ENCODE measurements at regions not wholly inside any gene's neighbourhood (a gene's known extent, or its start where the extent isn't known, plus 50 kb on each side); places are given as distances from the start of the nearest gene placed in this dataset.

GRCh38 chr12:25651931-25652330 lies 98.8 kb upstream of the LMNTD1 start:
- Mint-ChIP-seq H3K27me3 (peaks cover 0 to 4% of the 10 kb centered on the region in 2 donors), H3K27ac (no peak overlapping the region), H3K36me3 (no peaks in the 10 kb centered on the region), H3K4me1 (peaks cover 0 to 17% (median 5%) of the 10 kb centered on the region in 3 donors), H3K9me3 (no peaks in the 10 kb centered on the region), H3K4me3 (no peak overlapping the region)
- Histone ChIP-seq H3K36me3 (ENCODE audit: control insufficient read depth in 2 of 2, extremely low read depth in 1 of 2, insufficient read depth in 1 of 2, low read length in 1 of 2) (no peaks in the 10 kb centered on the region), H3K9me3 (no peaks in the 10 kb centered on the region), H3K4me1 (ENCODE audit: control insufficient read depth in 1 of 2, extremely low read depth in 1 of 2, insufficient read depth in 2 of 2, low read length in 2 of 2) (no peaks in the 10 kb centered on the region), H3K27ac (ENCODE audit: low read length) (no peak overlapping the region), H3K27me3 (replicated peaks in 1 of 2; ENCODE audit: control insufficient read depth in 2 of 2, extremely low read depth in 1 of 2, insufficient read depth in 2 of 2, low read length in 1 of 2) (peaks cover 0 to 3% of the 10 kb centered on the region in 2 experiments), H3K4me3 (ENCODE audit: control insufficient read depth in 1 of 2, extremely low read depth in 1 of 2, low read length in 1 of 2) (no peak overlapping the region)
- WGBS (ENCODE audit: insufficient coverage): no CpG with 5 or more reads among the region's 1 CpG
- ATAC-seq (replicated peaks in 1 of 4) (no peak), DNase-seq (no peak)
- ChIA-PET POLR2A (no interaction called here), CTCF (no interaction called here)

DNA sequence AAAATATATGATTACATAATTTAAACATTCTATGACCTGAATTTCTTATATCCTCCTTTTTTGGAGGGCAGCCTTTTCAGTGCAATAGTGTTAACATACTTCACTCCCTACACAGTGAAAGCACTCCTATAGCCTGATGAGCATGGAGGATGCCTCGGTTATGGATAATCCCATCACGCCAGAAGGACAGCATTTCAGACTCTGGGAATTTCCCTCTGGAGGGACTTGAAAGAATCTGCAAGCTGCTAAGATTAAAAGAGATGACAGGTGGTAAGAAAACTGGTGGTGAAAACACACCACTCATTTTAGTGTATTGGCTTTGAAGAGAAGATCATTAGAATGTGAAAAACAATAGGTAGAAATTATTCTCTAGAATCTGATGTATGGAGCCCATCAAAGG lies 99.3 kb upstream of the LMNTD1 start:
- POLR2A ChIA-PET: no interaction called here
- no peak overlapping the region for H3K4me3 Mint-ChIP-seq
- H3K36me3 ChIP-seq (ENCODE audit: control insufficient read depth in 2 of 2, extremely low read depth in 1 of 2, insufficient read depth in 1 of 2, low read length in 1 of 2): no peaks in the 10 kb centered on the region
- no peak overlapping the region for H3K4me3 ChIP-seq (ENCODE audit: control insufficient read depth in 1 of 2, extremely low read depth in 1 of 2, low read length in 1 of 2)
- H3K27ac Mint-ChIP-seq: no peak overlapping the region
- H3K4me1 ChIP-seq (ENCODE audit: control insufficient read depth in 1 of 2, extremely low read depth in 1 of 2, insufficient read depth in 2 of 2, low read length in 2 of 2): no peaks in the 10 kb centered on the region
- no peaks in the 10 kb centered on the region for H3K9me3 ChIP-seq
- H3K27me3 Mint-ChIP-seq: peaks cover 0 to 4% of the 10 kb centered on the region in 2 donors
- H3K27ac ChIP-seq (ENCODE audit: low read length): no peak overlapping the region
- WGBS (ENCODE audit: insufficient coverage): 83% methylated on average over 2 of the region's 2 CpGs
- DNase-seq (no peak), ATAC-seq (replicated peaks in 1 of 4) (no peak)
- peaks cover 0 to 3% of the 10 kb centered on the region in 2 experiments for H3K27me3 ChIP-seq (replicated peaks in 1 of 2; ENCODE audit: control insufficient read depth in 2 of 2, extremely low read depth in 1 of 2, insufficient read depth in 2 of 2, low read length in 1 of 2)
- H3K4me1 Mint-ChIP-seq: peaks cover 0 to 17% (median 5%) of the 10 kb centered on the region in 3 donors
- no peaks in the 10 kb centered on the region for H3K9me3 Mint-ChIP-seq
- H3K36me3 Mint-ChIP-seq: no peaks in the 10 kb centered on the region
- CTCF ChIA-PET: no interaction called here

GRCh38 chr12:25653487-25654175 lies 100.5 kb upstream of the LMNTD1 start:
- Mint-ChIP-seq H3K27ac (no peak overlapping the region), H3K4me1 (peaks cover 0 to 17% (median 5%) of the 10 kb centered on the region in 3 donors), H3K9me3 (no peaks in the 10 kb centered on the region), H3K27me3 (peaks cover 0 to 4% of the 10 kb centered on the region in 2 donors), H3K36me3 (no peaks in the 10 kb centered on the region), H3K4me3 (no peak overlapping the region)
- ChIA-PET POLR2A (no interaction called here), CTCF (no interaction called here)
- no peak for ATAC-seq (replicated peaks in 1 of 4)
- Histone ChIP-seq H3K27ac (ENCODE audit: low read length) (no peak overlapping the region), H3K27me3 (replicated peaks in 1 of 2; ENCODE audit: control insufficient read depth in 2 of 2, extremely low read depth in 1 of 2, insufficient read depth in 2 of 2, low read length in 1 of 2) (peaks cover 0 to 3% of the 10 kb centered on the region in 2 experiments), H3K4me3 (ENCODE audit: control insufficient read depth in 1 of 2, extremely low read depth in 1 of 2, low read length in 1 of 2) (no peak overlapping the region), H3K36me3 (ENCODE audit: control insufficient read depth in 2 of 2, extremely low read depth in 1 of 2, insufficient read depth in 1 of 2, low read length in 1 of 2) (no peaks in the 10 kb centered on the region), H3K9me3 (no peaks in the 10 kb centered on the region), H3K4me1 (ENCODE audit: control insufficient read depth in 1 of 2, extremely low read depth in 1 of 2, insufficient read depth in 2 of 2, low read length in 2 of 2) (no peaks in the 10 kb centered on the region)
- peak in 2 of 35 experiments; percentile 0 to 2 for DNase-seq
- WGBS (ENCODE audit: insufficient coverage): 35% methylated on average over 7 of the region's 8 CpGs

DNA sequence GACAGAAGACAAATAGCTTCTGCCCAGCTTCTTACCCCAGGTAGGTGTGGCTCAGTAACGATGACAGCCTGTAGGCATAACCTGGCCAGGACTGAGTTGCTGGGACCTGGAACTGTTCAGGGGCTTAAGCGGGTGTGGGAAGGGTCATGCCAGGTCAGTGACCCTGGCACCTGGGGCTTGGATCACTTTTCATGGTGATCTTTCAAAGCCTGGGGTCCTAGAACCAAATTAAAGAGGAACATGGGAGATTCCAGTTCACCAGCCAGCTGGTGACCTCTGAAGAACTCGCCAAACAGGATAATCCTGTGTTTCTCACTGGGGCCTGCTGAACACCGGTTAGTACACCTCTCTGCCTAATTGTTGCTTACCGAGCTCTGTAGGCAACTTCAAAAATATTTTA lies 102.6 kb upstream of the LMNTD1 start:
- Histone ChIP-seq H3K36me3 (ENCODE audit: control insufficient read depth in 2 of 2, extremely low read depth in 1 of 2, insufficient read depth in 1 of 2, low read length in 1 of 2) (no peaks in the 10 kb centered on the region), H3K4me1 (ENCODE audit: control insufficient read depth in 1 of 2, extremely low read depth in 1 of 2, insufficient read depth in 2 of 2, low read length in 2 of 2) (no peaks in the 10 kb centered on the region), H3K27ac (ENCODE audit: low read length) (no peak overlapping the region), H3K9me3 (no peaks in the 10 kb centered on the region), H3K27me3 (replicated peaks in 1 of 2; ENCODE audit: control insufficient read depth in 2 of 2, extremely low read depth in 1 of 2, insufficient read depth in 2 of 2, low read length in 1 of 2) (peaks cover 0 to 3% of the 10 kb centered on the region in 2 experiments), H3K4me3 (ENCODE audit: control insufficient read depth in 1 of 2, extremely low read depth in 1 of 2, low read length in 1 of 2) (no peak overlapping the region)
- ChIA-PET CTCF (no interaction called here), POLR2A (no interaction called here)
- ATAC-seq (replicated peaks in 1 of 4): no peak
- no peaks in the 10 kb centered on the region for H3K9me3 Mint-ChIP-seq
- H3K27me3 Mint-ChIP-seq: peaks cover 0 to 4% of the 10 kb centered on the region in 2 donors
- WGBS (ENCODE audit: insufficient coverage): 80% methylated on average over 4 of the region's 5 CpGs
- no peak overlapping the region for H3K27ac Mint-ChIP-seq
- H3K4me1 Mint-ChIP-seq: peaks cover 0 to 17% (median 5%) of the 10 kb centered on the region in 3 donors
- H3K4me3 Mint-ChIP-seq: no peak overlapping the region
- H3K36me3 Mint-ChIP-seq: no peaks in the 10 kb centered on the region
- DNase-seq: no peak

- H3K36me3 Mint-ChIP-seq: no peaks in the 10 kb centered on the region
- no peaks in the 10 kb centered on the region for H3K27me3 Mint-ChIP-seq
- H3K4me1 ChIP-seq (ENCODE audit: control insufficient read depth in 1 of 2, extremely low read depth in 1 of 2, insufficient read depth in 2 of 2, low read length in 2 of 2): no peaks in the 10 kb centered on the region
- no peak overlapping the region for H3K4me3 ChIP-seq (ENCODE audit: control insufficient read depth in 1 of 2, extremely low read depth in 1 of 2, low read length in 1 of 2)
- no peaks in the 10 kb centered on the region for H3K9me3 ChIP-seq
- DNase-seq: no peak
- no peak overlapping the region for H3K27ac Mint-ChIP-seq
- no peak for ATAC-seq (replicated peaks in 1 of 4)
- CTCF ChIA-PET: no interaction called here
- no peaks in the 10 kb centered on the region for H3K4me1 Mint-ChIP-seq
- H3K27ac ChIP-seq (ENCODE audit: low read length): no peak overlapping the region
- no CpG with 5 or more reads among the region's 2 CpGs for WGBS (ENCODE audit: insufficient coverage)
- no peak overlapping the region for H3K4me3 Mint-ChIP-seq
- H3K27me3 ChIP-seq (replicated peaks in 1 of 2; ENCODE audit: control insufficient read depth in 2 of 2, extremely low read depth in 1 of 2, insufficient read depth in 2 of 2, low read length in 1 of 2): no peaks in the 10 kb centered on the region
- H3K9me3 Mint-ChIP-seq: peaks cover 0 to 2% (median 0%) of the 10 kb centered on the region in 3 donors
- H3K36me3 ChIP-seq (ENCODE audit: control insufficient read depth in 2 of 2, extremely low read depth in 1 of 2, insufficient read depth in 1 of 2, low read length in 1 of 2): no peaks in the 10 kb centered on the region
- POLR2A ChIA-PET: no interaction called here
Observed at GRCh38 chr12:25659621-25660020, 106.5 kb upstream of the LMNTD1 start.

GRCh38 chr12:25670076-25671055 lies 117.3 kb upstream of the LMNTD1 start:
- no peak overlapping the region for H3K27ac Mint-ChIP-seq
- 70% methylated on average over 3 of the region's 5 CpGs for WGBS (ENCODE audit: insufficient coverage)
- no peak overlapping the region for H3K4me3 ChIP-seq (ENCODE audit: control insufficient read depth in 1 of 2, extremely low read depth in 1 of 2, low read length in 1 of 2)
- H3K27me3 ChIP-seq (replicated peaks in 1 of 2; ENCODE audit: control insufficient read depth in 2 of 2, extremely low read depth in 1 of 2, insufficient read depth in 2 of 2, low read length in 1 of 2): no peaks in the 10 kb centered on the region
- H3K36me3 ChIP-seq (ENCODE audit: control insufficient read depth in 2 of 2, extremely low read depth in 1 of 2, insufficient read depth in 1 of 2, low read length in 1 of 2): no peaks in the 10 kb centered on the region
- no peaks in the 10 kb centered on the region for H3K4me1 ChIP-seq (ENCODE audit: control insufficient read depth in 1 of 2, extremely low read depth in 1 of 2, insufficient read depth in 2 of 2, low read length in 2 of 2)
- no peaks in the 10 kb centered on the region for H3K36me3 Mint-ChIP-seq
- DNase-seq (no peak), ATAC-seq (replicated peaks in 1 of 4) (no peak)
- peaks cover 0 to 6% (median 0%) of the 10 kb centered on the region in 3 donors for H3K9me3 Mint-ChIP-seq
- no peak overlapping the region for H3K4me3 Mint-ChIP-seq
- ChIA-PET POLR2A (no interaction called here), CTCF (interaction anchor here in 1 of 2 donors (0.7 kb wide), 1 partner anchor 882 kb away, joined by 4 read pairs; no protein-coding TSS in a partner anchor)
- H3K4me1 Mint-ChIP-seq: no peaks in the 10 kb centered on the region
- H3K27ac ChIP-seq (ENCODE audit: low read length): no peak overlapping the region
- no peaks in the 10 kb centered on the region for H3K27me3 Mint-ChIP-seq
- H3K9me3 ChIP-seq: no peaks in the 10 kb centered on the region

All from T-cell (primary cell).